Skin of body (tissue), 1 donor: ENCODE measurements at regions not wholly inside any gene's neighbourhood (a gene's known extent, or its start where the extent isn't known, plus 50 kb on each side); places are given as distances from the start of the nearest gene placed in this dataset.
"Not testable (repeated sequence)": the region's sequence is repeated elsewhere in the genome, so short reads cannot be mapped to it uniquely, and the experiment has no call there.

Source experiments
- DNase-seq: peaks from one replicate; lab custom pipeline; 2025; lab: John Stamatoyannopoulos, UW

DNA sequence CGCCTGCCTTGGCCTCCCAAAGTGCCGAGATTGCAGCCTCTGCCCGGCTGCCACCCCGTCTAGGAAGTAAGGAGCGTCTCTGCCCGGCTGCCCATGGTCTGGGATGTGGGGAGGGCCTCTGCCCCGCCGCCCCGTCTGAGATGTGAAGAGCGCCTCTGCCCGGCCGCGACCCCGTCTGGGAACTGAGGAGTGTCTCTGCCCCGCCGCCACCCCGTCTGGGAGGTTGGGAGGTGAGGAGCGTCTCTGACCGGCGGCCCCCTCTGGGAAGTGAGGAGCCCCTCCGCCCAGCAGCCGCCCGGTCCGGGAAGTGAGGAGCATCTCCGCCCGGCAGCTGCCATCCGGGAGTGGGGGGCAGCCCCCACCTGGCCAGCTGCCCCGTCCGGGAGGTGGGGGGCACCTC lies 699.2 kb upstream of the TMEFF2 start:
- not testable (repeated sequence) for DNase-seq

DNA sequence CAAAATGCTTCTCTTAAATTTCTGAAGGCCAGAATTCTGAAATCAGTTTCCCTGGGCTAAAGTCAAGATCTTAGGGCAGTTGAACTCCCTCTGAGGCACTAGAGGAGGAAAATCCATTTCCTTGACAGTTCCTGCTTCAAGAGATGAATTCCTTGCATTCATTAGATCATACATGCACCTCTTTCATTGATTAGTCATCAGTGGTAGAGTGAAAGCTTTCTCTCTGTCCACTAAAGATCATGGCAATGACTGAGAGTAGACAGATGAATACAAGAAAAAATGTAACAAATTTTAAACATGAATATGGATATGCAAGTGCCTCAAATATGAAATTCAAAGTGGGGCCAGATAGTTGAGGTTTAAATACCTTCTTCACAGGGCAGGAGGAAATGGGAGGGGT lies 693.4 kb upstream of the TMEFF2 start:
- DNase-seq, result no peak

DNA sequence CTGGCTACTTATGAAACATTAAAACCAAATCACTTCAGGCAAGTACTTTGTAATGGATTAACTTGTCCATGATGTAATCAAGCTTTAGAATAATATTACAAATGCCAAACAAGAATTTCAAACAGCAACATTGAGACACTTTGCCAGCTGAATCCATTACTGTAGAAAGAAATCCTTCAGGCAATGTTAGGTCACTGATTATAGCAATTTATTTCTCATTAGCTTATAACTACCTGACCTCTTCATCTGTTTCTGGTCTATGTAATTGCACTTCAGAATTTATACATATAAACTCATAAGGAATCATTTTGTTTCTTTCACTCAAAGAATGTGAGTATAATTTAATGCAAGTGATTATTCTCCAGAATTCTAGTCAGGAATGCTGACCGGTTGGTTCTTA lies 692.6 kb upstream of the TMEFF2 start:
- no peak for DNase-seq

DNA sequence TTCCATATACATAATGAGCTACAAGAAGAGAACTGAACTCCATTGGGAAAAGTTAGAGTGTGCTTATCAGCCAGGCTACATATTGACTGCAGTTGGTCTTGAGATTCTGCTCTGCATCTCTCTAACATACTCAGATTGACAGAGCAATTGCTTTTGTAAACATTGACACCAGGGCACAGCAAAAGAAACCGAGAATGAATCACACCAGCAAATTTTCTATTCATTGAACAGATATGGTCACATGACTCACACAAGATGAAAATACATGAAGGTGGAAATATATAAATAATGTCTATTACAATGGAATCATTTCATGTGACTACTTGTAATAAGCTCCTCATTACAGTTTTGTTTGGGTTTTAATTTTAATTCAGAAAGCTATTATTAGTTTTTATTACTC lies 691.9 kb upstream of the TMEFF2 start:
- no peak for DNase-seq

DNA sequence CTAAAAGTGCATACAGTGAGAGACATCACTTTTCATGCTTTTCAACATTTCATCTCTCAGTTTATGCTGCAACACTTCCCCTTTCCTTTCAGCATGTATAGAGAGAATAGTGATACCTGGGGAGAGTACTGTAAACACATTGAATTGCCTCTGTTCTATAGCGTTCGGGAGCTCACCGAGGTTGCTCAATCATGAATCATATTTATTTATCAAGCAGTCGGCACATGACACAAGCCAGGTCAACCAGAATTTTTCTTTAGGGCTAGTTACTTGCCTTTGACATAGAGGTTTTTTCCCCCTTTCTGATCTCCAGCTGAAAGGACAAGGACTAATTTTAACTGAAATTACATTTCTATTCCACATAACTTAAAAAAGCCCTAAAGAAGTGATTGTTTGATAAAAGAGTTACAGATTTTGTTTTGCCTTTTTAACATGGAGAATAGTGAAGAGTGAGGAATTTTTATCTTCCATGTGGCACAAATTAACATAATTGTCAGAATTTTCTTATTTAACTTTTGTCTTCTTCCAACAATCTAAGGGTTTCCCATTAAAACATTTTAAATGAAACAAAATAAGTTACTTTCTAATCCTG lies 690.9 kb upstream of the TMEFF2 start:
- no peak for DNase-seq

DNA sequence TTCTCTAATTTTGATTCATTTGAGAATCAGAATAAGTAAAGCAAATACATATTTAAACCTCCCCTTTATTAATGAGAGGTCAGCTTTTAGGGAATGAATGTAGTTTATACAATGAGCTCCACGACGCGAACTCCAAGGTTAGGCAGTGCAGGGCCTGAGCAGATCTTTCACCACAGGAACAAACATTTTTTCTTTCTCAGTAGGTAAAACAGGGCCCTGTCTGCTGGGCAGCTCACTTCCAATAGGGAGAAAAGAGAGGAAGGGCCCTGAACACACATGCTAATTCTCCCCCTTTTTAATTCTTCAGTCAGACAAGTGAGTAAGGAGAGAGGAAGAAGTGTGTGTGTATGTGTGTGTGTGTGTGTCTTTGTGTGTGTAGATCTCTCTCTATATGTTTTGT lies 682.4 kb upstream of the TMEFF2 start:
- no peak for DNase-seq

DNA sequence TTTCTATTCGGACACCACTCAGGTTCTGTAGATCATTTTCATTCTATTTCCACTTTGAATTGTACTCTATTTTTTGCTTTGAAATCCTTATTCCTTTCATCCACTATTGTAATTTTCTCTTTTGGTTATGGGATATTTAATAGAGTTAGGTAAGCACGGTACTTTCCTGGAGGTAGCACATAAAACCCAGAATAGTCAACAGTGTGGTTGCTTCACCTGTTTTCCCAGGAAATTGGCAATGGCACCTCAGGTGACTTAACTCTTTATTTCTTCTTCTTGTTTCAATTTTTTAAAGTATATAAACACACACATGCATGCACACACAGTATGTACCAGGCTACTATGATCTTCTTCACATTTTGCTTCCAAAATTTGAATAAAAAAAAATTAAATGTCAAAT lies 682.0 kb upstream of the TMEFF2 start:
- no peak for DNase-seq

DNA sequence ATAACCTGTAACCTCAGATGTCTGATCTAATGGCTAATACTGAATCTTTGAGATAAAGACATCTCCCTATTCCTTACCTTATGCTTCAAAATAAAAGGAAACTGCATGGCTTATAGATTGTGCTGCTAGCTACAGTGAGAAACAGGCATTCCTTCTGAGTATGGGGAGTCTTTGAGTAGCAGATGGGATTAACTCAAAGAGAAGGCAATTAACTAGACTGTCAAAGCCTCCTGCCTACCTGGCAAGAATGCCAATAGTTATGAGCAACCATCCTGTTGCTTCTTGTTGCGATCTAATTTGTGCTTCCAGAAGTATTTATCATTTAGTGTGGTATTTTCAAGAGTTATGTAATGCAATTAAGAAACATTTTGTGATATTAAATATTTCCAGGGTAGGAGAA lies 660.0 kb upstream of the TMEFF2 start:
- no peak for DNase-seq

DNA sequence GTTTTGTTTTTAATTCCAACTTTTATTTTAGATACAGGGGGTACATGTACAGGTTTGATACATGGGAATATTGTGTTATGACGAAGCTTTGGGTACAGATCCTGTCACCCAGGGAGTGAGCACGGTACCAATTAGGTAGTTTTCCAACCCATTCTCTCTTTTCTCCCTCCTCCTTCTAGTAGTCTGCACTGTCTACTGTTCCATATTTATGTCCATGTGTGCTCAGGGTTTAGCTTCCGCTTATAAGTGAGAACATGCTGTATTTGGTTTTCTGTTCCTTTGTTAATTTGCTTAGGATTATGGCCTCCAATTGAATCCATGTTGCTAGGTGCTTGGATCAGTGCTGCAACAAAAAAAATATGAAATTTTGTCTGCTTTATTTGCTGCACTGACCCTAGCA lies 659.3 kb upstream of the TMEFF2 start:
- DNase-seq, result no peak

DNA sequence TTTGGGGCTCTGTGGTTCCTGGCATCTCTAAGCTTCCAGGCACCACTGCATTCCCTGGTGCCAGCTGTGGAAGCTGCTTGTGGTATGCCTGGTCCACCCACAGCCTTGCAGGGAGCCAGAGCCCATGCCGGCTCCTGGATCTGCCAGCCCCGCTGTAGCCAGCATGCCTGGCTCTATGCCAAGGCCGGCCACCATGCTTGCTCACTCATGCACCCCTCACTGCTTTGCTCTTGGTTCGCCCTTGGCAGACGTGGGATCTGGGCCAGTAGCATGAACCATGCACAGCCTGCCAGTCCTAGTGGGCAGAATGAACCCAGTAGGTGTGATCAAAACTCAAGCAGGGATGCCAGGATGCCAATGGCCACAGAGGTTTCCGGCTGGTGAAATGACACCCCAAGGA lies 634.2 kb upstream of the TMEFF2 start:
- DNase-seq, result no peak

DNA sequence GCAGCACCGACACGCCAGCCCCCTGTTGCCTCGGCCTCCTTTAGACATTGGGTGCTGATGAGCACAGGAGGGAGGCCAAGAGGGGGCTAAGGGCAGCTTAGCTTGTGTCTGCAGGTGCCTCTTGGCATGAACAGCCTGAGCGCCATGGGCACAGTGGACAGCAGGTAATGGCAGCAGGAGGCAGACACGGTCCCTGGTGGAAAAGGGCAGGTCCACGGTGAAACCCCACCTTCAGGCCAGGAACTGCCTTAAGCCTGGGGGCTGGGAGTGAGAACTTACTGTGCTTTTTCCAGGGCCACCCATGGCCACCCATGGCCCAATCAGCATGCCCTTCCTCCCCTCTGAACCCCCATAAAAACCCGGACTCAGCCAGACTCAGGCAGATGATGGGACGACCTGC lies 633.4 kb upstream of the TMEFF2 start:
- DNase-seq, result no peak

DNA sequence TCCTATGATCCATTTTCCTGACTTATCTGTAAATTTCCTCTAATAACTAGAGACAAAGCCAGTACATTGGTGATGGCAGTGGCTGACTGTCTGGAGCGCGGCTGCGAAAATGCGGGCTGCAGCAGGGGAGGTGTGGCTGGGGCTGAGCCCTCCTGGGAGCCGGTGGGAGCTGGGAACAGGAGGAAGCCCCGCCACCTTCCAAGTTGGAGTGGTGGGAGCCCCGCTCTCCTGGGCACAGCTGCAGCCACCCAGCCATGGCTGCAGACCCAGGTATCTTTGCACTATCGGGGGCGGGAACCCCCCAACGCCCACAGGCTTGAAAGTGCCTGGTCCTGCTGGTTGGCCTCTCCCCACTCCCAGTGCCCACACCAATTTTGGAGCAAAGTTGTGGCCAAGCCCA lies 633.0 kb upstream of the TMEFF2 start:
- no peak for DNase-seq

DNA sequence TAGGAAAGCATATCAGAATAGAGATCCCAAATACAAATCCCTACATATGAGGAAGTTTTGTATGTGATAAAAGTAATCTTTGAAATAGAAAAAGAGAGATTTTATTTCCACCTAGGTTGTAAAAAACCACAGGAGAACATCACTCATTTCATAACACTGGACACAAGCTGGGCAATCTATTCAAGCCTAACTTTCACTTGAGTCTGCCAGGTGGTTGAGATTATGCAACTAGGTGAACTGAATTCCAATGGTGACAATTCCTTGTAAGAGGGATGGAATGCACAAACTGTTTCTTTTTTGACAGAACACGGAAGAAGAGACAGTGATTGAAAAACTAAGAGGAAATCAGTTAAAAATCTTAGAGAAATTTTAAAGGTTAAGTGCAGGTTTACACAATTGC lies 619.6 kb upstream of the TMEFF2 start:
- no peak for DNase-seq

DNA sequence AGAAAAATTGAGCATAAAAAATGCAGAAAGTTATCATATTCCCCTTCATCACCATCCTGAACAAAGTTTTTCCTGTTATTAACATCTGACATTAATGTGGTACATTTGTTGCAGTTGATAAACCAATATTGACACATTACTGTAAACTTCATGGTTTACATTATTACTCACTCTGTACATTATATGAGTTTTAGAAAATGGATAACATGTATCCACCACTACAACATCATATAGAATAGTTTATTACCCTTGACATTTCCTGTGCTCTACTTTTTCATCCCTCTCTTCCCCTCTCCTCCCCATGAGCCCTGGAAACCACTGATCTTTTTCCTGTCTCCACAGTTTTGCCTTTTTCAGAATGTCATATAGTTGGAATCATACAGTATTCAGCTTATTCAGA lies 618.6 kb upstream of the TMEFF2 start:
- DNase-seq, result no peak

DNA sequence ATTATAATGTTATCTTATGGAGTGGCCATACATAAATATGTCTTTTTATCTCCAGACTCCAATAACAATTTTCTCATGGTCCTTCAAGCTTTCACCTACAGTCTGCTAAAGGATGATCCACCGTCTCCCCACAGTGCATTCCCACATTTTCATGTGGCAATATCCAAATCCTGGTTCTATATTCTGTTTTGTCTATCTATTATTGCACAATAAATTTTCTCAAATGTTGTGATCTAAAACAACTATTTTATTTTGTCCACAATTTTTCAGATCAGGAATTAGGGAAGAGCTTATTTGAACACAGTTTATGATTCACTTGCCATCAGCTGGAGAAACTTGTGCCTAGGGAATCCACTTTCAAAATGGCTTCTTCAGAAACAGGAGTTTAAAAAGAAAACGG lies 614.4 kb upstream of the TMEFF2 start:
- no peak for DNase-seq

DNA sequence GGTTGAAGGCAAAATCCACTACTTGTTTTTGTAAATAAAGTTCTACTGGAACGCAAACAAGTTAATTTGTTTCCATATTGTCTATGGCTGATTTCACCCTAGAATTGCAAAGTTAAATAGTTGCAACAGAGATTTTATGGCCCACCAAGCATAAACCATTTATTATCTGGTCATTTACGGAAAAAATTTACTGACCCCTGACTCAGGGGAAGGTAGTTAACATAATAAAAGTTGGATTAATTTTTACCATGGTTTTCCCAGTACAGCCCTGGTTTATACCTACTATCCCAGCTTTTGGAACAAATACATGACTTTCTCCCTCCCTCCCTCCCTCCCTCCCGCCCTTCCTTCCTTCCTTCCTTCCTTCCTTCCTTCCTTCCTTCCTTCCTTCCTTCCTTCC lies 588.9 kb upstream of the TMEFF2 start:
- no peak for DNase-seq

DNA sequence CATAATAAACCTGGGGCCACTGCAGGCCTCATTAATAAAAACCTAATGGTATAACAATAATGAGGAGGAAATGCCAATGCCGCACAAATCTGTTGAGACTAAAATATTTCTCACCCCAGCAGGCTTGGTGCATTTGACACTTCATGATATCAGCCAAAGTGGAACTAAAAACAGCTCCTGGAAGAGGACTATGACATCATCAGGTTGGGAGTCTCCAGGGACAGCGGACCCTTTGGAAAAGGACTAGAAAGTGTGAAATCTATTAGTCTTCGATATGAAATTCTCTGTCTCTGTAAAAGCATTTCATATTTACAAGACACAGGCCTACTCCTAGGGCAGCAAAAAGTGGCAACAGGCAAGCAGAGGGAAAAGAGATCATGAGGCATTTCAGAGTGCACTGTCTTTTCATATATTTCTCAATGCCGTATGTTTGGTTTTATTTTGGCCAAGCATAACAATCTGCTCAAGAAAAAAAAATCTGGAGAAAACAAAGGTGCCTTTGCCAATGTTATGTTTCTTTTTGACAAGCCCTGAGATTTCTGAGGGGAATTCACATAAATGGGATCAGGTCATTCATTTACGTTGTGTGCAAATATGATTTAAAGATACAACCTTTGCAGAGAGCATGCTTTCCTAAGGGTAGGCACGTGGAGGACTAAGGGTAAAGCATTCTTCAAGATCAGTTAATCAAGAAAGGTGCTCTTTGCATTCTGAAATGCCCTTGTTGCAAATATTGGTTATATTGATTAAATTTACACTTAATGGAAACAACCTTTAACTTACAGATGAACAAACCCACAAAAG lies 580.9 kb upstream of the TMEFF2 start:
- DNase-seq, result no peak

DNA sequence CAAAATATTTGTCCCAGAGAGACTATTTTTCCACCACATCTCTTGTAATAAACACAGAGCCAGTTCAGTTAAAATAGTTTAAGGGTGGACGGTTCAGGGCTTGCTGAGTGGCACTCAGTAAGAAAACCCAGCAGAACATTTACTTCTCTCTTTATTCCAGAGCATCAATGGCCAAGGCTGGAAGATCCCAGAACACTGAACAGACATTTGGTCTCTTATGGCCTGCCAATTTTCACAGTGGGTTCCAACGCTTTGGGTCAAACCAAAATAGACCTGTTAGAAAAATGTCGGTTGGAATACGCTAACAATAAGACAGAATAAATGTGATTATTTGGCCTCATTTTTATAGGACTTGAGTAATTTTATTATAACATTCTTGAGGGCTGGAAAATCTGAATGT lies 580.3 kb upstream of the TMEFF2 start:
- DNase-seq, result no peak

DNA sequence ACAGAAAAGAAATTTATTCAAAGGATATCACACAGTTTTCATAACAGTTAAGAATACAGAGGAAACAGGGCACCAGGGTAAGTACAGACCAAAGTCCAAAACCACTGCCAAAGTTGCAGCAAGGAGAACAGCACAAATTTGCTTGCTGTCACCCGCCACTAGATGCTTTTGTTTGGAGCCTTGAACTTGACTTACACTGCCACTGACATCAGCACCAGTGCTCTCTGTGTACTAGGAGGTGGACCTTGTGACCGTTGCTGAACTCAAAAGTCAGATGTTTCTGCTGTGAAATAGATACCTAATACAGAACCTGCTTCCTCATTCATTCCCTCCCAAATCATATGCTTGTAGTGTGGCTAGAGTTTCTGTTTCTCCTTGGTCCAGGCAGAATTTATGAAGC lies 578.3 kb upstream of the TMEFF2 start:
- DNase-seq, result no peak

DNA sequence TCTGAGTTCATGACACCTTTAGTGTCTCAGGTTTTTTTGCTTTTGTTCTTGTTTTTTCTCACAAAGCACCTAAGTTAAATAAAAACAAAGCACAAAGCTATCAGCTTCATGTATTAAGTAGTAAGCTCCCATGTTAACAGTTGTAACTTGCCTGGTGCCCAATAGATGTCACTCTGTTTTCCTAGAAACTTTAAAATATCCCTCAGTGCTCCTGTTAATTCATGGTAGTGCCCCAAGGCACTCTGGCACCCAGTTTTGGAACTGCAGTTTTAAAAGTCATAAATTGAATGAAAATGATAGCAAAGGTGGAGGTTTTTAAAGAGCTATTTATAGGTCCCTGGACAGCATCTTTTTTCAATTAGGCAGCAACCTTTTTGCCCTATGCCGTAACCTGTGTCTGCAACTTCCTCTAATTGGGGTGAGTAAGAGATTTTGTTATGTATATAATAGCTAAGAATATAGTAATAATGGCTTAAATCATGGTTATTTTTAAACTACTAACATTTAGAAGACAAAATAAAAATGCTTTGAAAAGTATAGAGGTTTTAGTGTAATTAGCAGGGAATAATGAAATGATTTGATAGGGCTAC lies 555.0 kb upstream of the TMEFF2 start:
- DNase-seq, result no peak

DNA sequence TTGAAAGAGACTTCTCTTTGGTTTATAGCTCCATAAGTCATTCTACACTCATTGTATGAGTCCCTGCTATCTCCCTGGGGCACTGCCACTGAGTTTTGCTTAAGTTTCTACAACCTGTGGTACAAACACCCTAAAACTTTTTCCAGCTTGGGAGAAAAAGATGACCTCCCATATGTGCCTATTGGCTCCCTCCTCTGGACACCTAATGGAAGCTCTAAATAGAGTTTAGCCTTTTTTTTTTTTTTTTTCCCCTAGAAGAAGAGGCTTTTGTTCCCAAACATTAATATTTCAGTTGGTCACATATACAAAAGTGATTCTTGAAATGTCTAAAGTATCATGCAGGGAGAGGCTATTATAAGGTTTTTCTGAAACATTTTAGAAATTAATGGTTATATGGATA lies 547.2 kb upstream of the TMEFF2 start:
- DNase-seq, result no peak

DNA sequence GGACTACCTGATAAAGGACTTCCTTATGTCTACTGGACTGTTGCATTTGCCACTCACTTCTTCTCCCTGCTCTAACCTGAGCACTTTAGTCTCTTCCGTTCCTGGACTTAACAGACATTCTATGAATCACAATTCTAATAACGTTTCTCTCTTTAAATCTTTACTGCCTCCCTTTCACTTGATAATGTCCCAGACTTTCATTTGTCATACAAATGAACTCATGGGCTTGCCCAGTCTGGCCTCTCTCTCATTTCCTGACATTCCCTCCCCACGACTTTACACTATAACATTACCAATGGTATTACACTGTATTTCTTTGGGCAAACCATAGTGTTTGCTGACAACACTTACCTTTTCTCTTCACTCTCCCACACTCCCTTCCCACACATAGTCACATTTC lies 540.7 kb upstream of the TMEFF2 start:
- no peak for DNase-seq

DNA sequence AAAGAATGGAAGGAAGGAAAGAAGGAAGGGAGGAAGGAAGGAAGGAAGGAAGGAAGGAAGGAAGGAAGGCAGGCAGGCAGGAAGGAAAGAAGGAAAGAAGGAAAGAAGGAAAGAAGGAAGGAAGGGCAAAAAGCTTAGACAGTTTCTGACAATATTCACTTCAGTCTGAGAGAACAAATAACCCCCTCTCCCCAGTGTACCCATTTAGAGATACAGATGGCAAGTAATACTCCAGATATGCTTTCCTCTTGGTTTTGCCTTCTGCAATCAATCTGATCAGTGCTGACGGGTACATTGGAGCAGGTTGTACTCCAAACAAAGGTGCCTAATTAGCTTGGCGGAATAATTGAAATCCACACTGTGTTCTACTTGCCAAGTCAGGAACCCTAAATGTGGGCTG lies 534.6 kb upstream of the TMEFF2 start:
- no peak for DNase-seq
